ENCODE measurements at regions not wholly inside any gene's neighbourhood (a gene's known extent, or its start where the extent isn't known, plus 50 kb on each side); places are given as distances from the start of the nearest gene placed in this dataset.

DNA sequence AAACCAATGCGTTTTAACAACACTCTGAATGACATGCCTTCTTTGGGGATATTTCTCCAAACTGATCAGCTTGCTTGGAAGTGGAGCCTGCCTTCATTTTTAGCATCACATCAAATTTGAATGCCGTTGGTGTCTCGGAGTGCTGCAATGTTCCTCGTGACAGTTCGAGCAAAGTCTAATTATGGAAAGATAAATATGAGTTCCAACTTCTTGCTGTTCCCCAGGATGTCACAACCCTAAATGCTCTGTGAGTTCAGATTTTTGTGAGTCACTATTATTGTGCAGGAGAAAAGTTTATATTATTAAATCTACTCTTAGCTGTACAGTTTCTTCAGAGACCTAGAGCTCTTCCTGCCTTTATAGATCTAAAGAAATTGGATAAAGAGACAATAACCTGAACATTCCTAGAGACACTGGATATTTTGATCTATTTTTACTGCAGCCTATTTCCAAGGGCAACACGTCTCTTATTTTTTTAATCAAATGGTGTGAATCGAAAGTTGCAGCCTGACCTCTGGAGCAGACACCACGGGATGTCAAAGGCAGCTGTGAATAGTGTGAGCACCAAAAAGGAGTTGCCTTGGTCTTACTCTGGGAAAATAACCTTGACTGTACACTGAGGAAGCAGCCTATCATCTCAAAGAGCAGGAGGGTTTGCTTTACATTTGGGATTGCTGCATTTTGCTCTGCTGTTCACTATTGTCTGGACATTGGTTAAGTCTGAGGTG, 330.1 kb downstream of the TDRD15 start:
- Mint-ChIP-seq H3K4me3 (no peak overlapping the region), H3K36me3 (ENCODE audit: low read depth) (no peaks in the 10 kb centered on the region), H3K4me1 (ENCODE audit: low read depth) (no peaks in the 10 kb centered on the region), H3K27me3 (no peaks in the 10 kb centered on the region), H3K27ac (no peak overlapping the region), H3K9me3 (peaks cover 8% of the 10 kb centered on the region)
- DNase-seq: no peak

DNA sequence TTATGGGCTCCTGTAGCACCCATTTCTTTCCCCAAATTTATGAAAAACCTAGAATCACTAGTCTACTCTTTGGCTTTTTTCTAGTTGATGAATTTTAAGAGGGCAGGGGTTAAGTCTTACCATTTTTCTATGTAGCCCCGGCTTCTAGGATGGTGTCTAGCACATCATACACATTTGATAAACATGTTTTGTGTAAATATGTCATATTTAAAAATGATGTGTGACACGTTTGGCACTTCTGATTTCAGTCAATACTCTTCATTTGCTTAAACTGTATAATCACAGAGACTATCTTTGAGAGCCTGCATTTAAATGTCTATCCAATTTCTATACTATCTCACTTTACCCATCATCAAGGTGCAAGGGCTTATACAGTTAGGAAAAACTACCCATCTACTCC, 331.1 kb downstream of the TDRD15 start:
- Mint-ChIP-seq H3K27ac (no peak overlapping the region), H3K4me3 (no peak overlapping the region), H3K4me1 (ENCODE audit: low read depth) (no peaks in the 10 kb centered on the region)

DNA sequence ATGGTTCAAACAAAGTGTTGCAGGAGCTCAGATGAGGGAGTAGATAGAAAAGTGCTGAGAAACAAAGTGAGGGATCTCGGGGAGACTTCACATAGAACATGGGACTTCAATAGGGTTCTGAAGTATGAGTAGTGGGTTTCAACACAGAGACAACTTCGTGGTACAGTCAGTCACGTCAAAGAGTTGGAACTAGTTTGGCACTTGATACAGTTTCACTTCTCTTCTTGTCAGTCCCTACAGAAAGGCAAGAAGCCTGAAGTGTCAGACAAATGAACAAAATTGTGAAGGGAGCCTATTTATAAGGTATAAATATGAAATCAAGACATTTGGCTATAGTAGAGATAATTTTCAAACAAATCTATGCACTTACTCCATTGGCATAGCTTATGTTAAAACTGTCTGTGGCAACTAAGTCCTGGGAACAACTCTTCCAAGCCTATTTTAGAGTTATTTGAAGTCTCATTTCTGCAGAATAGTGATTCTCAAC, 338.0 kb downstream of the TDRD15 start:
- Mint-ChIP-seq H3K27me3 (no peaks in the 10 kb centered on the region), H3K9me3 (peaks cover 9% of the 10 kb centered on the region), H3K4me3 (no peak overlapping the region), H3K36me3 (ENCODE audit: low read depth) (no peaks in the 10 kb centered on the region), H3K27ac (no peak overlapping the region), H3K4me1 (ENCODE audit: low read depth) (no peaks in the 10 kb centered on the region)
- DNase-seq: no peak

More for the DNA sequence above, 331.1 kb downstream of the TDRD15 start:
- no peaks in the 10 kb centered on the region for H3K27me3 Mint-ChIP-seq
- no peak for DNase-seq
- peaks cover 8% of the 10 kb centered on the region for H3K9me3 Mint-ChIP-seq
- no peaks in the 10 kb centered on the region for H3K36me3 Mint-ChIP-seq (ENCODE audit: low read depth)

DNA sequence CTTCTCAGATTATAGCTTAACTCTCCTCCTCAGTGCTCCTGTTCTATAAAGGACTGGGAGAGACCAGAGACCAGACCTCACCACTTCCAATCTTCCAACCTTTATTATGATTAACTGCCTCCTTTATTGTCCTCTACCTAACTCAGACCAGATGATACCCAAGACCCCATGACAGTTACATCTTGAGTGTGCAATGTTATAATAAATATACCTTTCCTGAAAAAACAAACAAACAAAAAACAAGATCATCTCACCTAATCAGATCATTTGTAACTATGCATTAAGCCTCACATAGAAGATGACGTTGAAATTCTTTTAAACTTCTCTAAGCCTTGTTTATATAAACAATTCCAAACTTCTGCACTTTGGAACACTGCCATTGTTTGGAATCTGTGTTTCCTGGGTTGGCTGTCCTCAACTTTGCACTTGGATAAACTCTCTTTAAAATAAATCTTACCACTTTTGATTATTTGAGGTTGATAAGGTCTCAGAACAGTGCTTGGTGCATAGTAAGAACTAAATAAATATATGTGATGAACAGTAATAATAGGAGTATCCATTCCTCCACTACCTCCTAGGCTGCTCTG, 342.7 kb downstream of the TDRD15 start:
- H3K27ac Mint-ChIP-seq: no peak overlapping the region
- no peak overlapping the region for H3K4me3 Mint-ChIP-seq
- H3K4me1 Mint-ChIP-seq (ENCODE audit: low read depth): no peaks in the 10 kb centered on the region
- no peaks in the 10 kb centered on the region for H3K36me3 Mint-ChIP-seq (ENCODE audit: low read depth)
- no peak for DNase-seq
- no peaks in the 10 kb centered on the region for H3K27me3 Mint-ChIP-seq
- H3K9me3 Mint-ChIP-seq: peaks cover 13% of the 10 kb centered on the region

DNA sequence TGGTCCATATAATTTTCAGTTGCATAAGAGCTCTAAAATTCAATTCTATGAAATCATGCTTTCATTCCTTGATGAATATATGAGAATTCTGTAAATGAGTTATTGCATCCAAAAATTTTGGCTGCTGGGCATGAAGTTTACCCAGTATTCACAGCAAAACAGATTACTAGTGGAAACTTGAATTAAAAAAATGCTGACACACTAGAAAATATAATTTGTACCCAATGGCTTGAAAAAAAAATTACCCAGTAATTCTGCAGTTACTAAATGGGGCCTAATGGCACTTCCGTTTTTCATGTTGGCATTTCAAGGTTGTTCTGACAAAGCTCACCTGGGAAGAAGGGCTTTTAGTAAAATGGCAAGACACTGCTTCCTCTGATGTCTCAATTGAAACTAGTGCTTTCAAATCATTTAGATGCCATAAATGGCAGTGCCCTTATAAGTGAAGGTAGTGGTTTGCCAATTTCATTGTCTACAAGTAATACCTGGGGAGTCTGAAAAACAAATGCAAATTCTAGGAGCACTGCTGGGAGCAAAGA, 343.6 kb downstream of the TDRD15 start:
- no peak for DNase-seq
- Mint-ChIP-seq H3K4me1 (ENCODE audit: low read depth) (no peaks in the 10 kb centered on the region), H3K27me3 (no peaks in the 10 kb centered on the region), H3K27ac (no peak overlapping the region), H3K9me3 (peaks cover 13% of the 10 kb centered on the region), H3K4me3 (no peak overlapping the region), H3K36me3 (ENCODE audit: low read depth) (no peaks in the 10 kb centered on the region)

DNA sequence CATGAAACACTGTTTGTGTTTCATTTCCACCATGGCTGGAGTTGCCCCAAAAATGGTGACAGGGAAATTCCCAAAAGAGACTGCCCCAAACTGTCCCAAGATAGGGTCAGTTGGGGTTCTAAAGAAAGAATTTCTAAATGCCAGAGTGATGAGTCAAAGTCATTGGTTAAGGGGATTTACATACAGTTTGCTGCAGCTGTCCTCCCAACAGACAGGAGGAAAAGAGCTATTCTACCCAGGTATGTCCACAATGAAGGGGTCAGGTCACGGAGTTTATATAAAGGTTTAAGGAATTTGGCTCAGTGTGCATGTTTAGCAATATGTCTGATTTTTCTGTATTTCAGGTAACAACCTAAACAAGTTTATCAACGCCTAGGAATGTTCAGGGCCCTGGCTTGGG, 344.1 kb downstream of the TDRD15 start:
- H3K27me3 Mint-ChIP-seq: no peaks in the 10 kb centered on the region
- no peak overlapping the region for H3K4me3 Mint-ChIP-seq
- peaks cover 13% of the 10 kb centered on the region for H3K9me3 Mint-ChIP-seq
- no peak overlapping the region for H3K27ac Mint-ChIP-seq
- H3K4me1 Mint-ChIP-seq (ENCODE audit: low read depth): no peaks in the 10 kb centered on the region
- no peak for DNase-seq
- H3K36me3 Mint-ChIP-seq (ENCODE audit: low read depth): no peaks in the 10 kb centered on the region

DNA sequence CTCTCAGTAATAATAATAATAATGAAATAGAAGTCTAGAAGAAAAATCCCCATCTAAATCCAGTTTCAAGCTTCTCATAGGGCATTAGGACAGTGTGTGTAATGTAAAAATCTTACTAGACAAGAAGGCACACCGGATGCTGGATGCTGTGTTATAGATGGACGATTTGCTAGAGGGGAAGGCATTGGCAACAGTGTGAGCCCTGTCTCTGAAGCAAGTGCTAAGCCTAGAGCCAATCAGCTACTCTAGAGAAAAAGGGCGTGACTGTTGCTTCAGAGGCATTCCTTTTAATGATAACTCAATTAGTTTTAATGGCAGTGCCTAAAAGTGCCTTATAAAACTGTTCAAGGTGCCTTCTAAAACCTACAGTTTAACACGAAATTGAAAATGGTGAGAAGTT, 344.9 kb downstream of the TDRD15 start:
- Mint-ChIP-seq H3K36me3 (ENCODE audit: low read depth) (no peaks in the 10 kb centered on the region), H3K9me3 (peaks cover 13% of the 10 kb centered on the region), H3K4me1 (ENCODE audit: low read depth) (no peaks in the 10 kb centered on the region), H3K27me3 (no peaks in the 10 kb centered on the region), H3K4me3 (no peak overlapping the region), H3K27ac (no peak overlapping the region)
- DNase-seq: no peak

DNA sequence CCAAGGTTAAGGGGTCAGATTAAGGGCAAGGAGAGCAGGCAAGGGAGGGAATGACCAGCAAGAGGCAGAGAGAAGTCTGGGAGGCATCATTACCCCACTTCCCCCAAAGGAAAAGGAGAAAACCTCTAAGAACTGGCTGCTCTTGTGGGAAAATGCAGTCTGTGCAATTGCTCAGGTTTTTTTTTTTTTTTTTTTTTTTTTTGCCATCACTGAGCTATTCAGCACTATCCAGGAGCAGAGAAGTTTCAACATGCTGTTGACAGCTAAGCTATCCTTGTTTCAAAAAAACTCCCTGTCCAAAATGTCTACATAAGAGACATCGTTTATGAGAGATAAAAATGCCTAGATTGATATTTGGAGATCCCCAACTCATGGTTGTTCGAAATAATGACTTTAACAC, 345.4 kb downstream of the TDRD15 start:
- no peak for DNase-seq
- Mint-ChIP-seq H3K9me3 (peaks cover 13% of the 10 kb centered on the region), H3K27ac (no peak overlapping the region), H3K27me3 (no peaks in the 10 kb centered on the region), H3K36me3 (ENCODE audit: low read depth) (no peaks in the 10 kb centered on the region), H3K4me1 (ENCODE audit: low read depth) (no peaks in the 10 kb centered on the region), H3K4me3 (no peak overlapping the region)

DNA sequence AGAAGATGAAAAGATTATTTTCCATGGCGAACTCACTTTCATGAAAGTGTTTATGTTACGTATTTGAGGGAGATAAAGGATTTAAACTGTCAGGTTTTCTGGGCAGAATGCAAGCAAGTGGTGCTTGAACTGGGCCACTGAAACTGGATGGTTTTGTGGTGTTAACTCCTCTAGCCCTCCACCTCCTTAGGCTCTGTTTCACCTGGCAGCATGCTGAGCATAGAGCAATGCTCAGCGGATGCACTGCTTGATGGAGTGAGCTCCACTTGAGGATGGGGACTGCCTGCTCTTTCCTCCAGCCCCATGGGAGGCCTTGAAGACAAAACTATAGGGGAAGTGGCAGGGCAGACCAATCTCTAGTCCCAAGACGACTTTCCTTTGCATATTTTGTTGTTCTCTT, 345.8 kb downstream of the TDRD15 start:
- no peaks in the 10 kb centered on the region for H3K27me3 Mint-ChIP-seq
- no peak for DNase-seq

DNA sequence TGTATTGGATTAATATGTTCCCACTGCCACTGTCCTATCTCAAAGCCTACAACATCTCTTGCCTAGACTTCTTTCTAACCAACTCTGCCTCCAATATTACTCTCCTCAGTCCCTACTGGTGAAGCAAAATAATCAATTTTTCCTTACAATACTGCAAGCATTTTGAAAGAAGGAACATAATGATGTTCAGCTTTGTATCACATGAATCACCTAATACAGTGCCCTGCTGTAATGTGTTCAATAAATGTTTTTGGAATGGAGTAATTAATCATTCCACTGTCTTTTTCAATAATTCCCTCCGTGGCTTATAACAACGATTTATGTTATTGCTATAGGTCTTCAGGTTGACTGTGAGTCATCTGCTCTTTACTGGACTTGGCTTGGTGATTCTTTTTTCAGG, 356.4 kb downstream of the TDRD15 start:
- no peaks in the 10 kb centered on the region for H3K27me3 Mint-ChIP-seq
- H3K9me3 Mint-ChIP-seq: peaks cover 8% of the 10 kb centered on the region
- H3K36me3 Mint-ChIP-seq (ENCODE audit: low read depth): no peaks in the 10 kb centered on the region
- DNase-seq: no peak
- no peaks in the 10 kb centered on the region for H3K4me1 Mint-ChIP-seq (ENCODE audit: low read depth)
- H3K27ac Mint-ChIP-seq: no peak overlapping the region
- no peak overlapping the region for H3K4me3 Mint-ChIP-seq

More for the DNA sequence above, 345.8 kb downstream of the TDRD15 start:
- Mint-ChIP-seq H3K27ac (no peak overlapping the region), H3K36me3 (ENCODE audit: low read depth) (no peaks in the 10 kb centered on the region), H3K4me1 (ENCODE audit: low read depth) (no peaks in the 10 kb centered on the region), H3K9me3 (peaks cover 13% of the 10 kb centered on the region), H3K4me3 (no peak overlapping the region)

DNA sequence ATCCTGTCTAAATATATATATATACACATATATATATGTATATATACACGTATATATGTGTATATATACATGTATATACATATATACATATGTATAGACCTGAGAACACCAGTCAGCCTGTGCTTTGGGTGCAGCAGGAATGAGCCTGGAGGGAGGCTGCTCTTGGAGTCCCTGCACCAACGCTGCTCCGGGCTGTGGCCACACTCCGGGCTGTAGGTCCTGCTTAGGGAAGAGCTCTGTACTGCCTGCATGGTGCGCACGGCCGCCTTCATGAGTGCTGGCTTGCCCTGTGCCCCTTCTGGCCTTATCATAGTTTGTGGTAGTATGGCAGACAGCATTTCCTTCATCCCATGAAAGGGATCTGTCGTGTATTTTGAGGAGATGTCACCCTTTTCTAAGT, 360.9 kb downstream of the TDRD15 start:
- Mint-ChIP-seq H3K36me3 (ENCODE audit: low read depth) (no peaks in the 10 kb centered on the region), H3K27ac (no peak overlapping the region)

DNA sequence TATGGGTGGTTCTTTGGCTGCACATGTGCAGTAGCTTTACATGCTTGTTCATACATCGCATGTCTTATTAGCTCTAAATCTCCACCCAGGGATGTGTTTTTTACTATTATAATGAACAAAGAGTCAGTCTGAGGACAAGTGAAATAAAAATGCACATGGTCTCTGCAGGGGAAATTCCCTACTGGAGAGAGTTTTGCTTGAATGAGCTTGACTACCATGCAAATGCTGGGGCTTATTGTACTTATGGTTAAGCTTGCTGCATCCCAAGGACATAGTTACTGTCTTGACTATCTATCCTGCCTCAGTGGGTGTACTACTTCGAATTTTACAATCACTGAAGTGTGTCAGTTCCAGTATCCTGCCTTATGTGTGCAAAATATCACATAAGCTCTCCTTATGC, 362.7 kb downstream of the TDRD15 start:
- Mint-ChIP-seq H3K4me1 (ENCODE audit: low read depth) (no peaks in the 10 kb centered on the region), H3K4me3 (no peak overlapping the region), H3K27ac (no peak overlapping the region), H3K36me3 (ENCODE audit: low read depth) (no peaks in the 10 kb centered on the region), H3K27me3 (no peaks in the 10 kb centered on the region), H3K9me3 (peaks cover 8% of the 10 kb centered on the region)
- no peak for DNase-seq

More for the DNA sequence above, 360.9 kb downstream of the TDRD15 start:
- Mint-ChIP-seq H3K9me3 (peaks cover 8% of the 10 kb centered on the region), H3K4me1 (ENCODE audit: low read depth) (no peaks in the 10 kb centered on the region), H3K4me3 (no peak overlapping the region), H3K27me3 (no peaks in the 10 kb centered on the region)
- no peak for DNase-seq

DNA sequence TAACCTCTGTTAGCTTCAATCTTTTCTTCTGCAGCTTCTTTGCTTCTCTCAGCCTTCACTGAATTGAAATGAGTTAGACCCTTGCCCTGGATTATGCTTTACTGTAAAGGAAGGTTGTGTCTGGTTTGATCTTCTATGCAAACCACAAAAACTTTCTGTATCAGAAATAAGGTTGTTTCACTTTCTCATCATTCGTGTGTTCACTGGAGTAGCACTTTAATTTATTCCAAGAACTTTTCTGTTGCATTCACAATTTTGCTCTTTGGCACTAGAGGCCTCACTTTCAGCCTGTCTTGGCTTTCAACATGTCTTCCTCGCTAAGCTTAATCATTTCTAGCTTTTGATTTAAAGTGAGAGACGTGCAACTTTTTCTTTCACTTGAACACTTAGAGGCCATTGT, 365.3 kb downstream of the TDRD15 start:
- Mint-ChIP-seq H3K27me3 (no peaks in the 10 kb centered on the region), H3K4me1 (ENCODE audit: low read depth) (no peaks in the 10 kb centered on the region), H3K4me3 (no peak overlapping the region), H3K36me3 (ENCODE audit: low read depth) (no peaks in the 10 kb centered on the region), H3K27ac (no peak overlapping the region), H3K9me3 (peaks cover 12% of the 10 kb centered on the region)
- no peak for DNase-seq

DNA sequence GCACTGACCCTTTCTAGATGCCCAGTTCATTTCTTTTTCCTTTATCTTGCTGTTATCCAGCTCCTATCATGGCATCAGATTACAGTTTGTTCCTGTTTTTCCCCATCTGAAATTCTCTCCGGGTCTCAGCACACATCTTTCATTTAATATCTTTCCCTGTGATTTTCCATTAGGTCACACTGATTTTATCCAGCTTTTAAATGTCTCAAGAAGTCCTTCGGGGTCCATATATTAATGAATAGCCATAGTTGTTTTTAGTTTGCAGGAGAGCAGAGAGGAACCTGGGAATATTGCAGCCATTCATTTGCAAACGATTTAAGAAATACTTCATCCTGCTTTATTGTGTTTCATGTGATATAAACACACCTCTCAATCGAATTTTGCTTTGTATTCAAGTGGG, 374.2 kb downstream of the TDRD15 start:
- H3K27ac Mint-ChIP-seq: no peak overlapping the region
- DNase-seq: no peak
- H3K36me3 Mint-ChIP-seq (ENCODE audit: low read depth): no peaks in the 10 kb centered on the region
- no peak overlapping the region for H3K4me3 Mint-ChIP-seq
- peaks cover 5% of the 10 kb centered on the region for H3K9me3 Mint-ChIP-seq
- no peaks in the 10 kb centered on the region for H3K27me3 Mint-ChIP-seq
- no peaks in the 10 kb centered on the region for H3K4me1 Mint-ChIP-seq (ENCODE audit: low read depth)

DNA sequence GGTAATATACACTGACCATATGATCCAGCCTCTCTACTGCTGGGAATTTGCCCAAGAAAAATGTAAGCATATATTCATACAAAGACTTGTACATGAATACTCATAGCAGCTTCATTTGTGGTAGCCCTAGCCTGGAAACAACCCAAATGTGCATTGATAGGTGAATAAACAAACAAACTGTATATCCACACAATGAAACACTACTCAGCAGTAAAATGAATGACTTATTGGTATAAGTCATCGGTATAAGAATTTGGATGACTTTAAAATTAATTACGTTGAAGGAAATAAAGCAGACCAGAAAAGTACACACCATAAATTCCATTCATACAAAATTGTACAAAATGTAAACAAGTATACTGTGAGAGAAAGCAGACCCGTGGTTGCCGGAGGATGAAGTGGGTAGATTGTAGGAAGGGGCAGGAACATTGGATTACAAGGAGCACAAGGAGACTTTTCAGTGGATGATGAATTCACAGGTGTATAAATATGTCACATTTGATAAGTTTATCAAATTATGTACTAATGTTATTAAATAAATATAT, 376.7 kb downstream of the TDRD15 start:
- no peak for DNase-seq
- Mint-ChIP-seq H3K4me1 (ENCODE audit: low read depth) (no peaks in the 10 kb centered on the region), H3K4me3 (no peak overlapping the region), H3K9me3 (peaks cover 17% of the 10 kb centered on the region), H3K27ac (no peak overlapping the region), H3K27me3 (no peaks in the 10 kb centered on the region), H3K36me3 (ENCODE audit: low read depth) (no peaks in the 10 kb centered on the region)

Measured in activated T-cell treated with anti-CD3 and anti-CD28 coated beads, Interleukin-2, amount 50 U/mL, for 24 hours (primary cell).